ENCODE measurements at regions not wholly inside any gene's neighbourhood (a gene's known extent, or its start where the extent isn't known, plus 50 kb on each side); places are given as distances from the start of the nearest gene placed in this dataset.

GRCh38 chr9:23343226-23343625, 482.8 kb downstream of the ELAVL2 start:
- Histone ChIP-seq H3K27me3 (ENCODE audit: low read length) (no peaks in the 10 kb centered on the region), H3K9me2 (replicated peaks; ENCODE audit: insufficient read depth, low read length) (no peaks in the 10 kb centered on the region), H4K20me1 (ENCODE audit: low read depth, low read length) (no peaks in the 10 kb centered on the region), H2AFZ (ENCODE audit: low read depth, low read length, severe bottlenecking) (no peak overlapping the region), H3K79me2 (ENCODE audit: insufficient read depth, low read length) (no peaks in the 10 kb centered on the region), H3K4me3 (ENCODE audit: insufficient read depth, low read length, poor library complexity, severe bottlenecking) (no peak overlapping the region), H3K9ac (ENCODE audit: low read length) (no peak overlapping the region), H3K27ac (ENCODE audit: low read depth, low read length) (no peak overlapping the region), H3K36me3 (ENCODE audit: low read length) (no peaks in the 10 kb centered on the region), H3F3A (ENCODE audit: insufficient read depth) (no peaks in the 10 kb centered on the region), H3K4me2 (ENCODE audit: low read depth, low read length, poor library complexity, severe bottlenecking) (no peak overlapping the region), H3K9me3 (ENCODE audit: insufficient read depth, low read length) (no peaks in the 10 kb centered on the region)
- TF ChIP-seq EZH2phosphoT487 (conservative IDR thresholded peaks at IDR 0.05; ENCODE audit: low read length) = no peak
- TF ChIP-seq CTCF (IDR thresholded peaks at IDR 0.05; ENCODE audit: insufficient read depth, low read length, poor library complexity, severe bottlenecking) = no peak

- H3K9me3 ChIP-seq (ENCODE audit: insufficient read depth, low read length) = 0 out of 2 replicates have a peak, but pooled peaks cover 6% of the 10 kb centered on the region
- H3K9ac ChIP-seq (ENCODE audit: low read length) = no peak overlapping the region
- no peaks in the 10 kb centered on the region for H3F3A ChIP-seq (ENCODE audit: insufficient read depth)
- no peaks in the 10 kb centered on the region for H3K9me2 ChIP-seq (replicated peaks; ENCODE audit: insufficient read depth, low read length)
- H3K36me3 ChIP-seq (ENCODE audit: low read length) = no peaks in the 10 kb centered on the region
- H3K79me2 ChIP-seq (ENCODE audit: insufficient read depth, low read length) = no peaks in the 10 kb centered on the region
- TF ChIP-seq EZH2phosphoT487 (conservative IDR thresholded peaks at IDR 0.05; ENCODE audit: low read length) (no peak), CTCF (IDR thresholded peaks at IDR 0.05; ENCODE audit: insufficient read depth, low read length, poor library complexity, severe bottlenecking) (no peak)
- H3K27me3 ChIP-seq (ENCODE audit: low read length) = no peaks in the 10 kb centered on the region
- no peaks in the 10 kb centered on the region for H4K20me1 ChIP-seq (ENCODE audit: low read depth, low read length)
- no peak overlapping the region for H3K4me3 ChIP-seq (ENCODE audit: insufficient read depth, low read length, poor library complexity, severe bottlenecking)
- no peak overlapping the region for H3K4me2 ChIP-seq (ENCODE audit: low read depth, low read length, poor library complexity, severe bottlenecking)
- H3K27ac ChIP-seq (ENCODE audit: low read depth, low read length) = no peak overlapping the region
- no peak overlapping the region for H2AFZ ChIP-seq (ENCODE audit: low read depth, low read length, severe bottlenecking)
These were observed 464.9 kb downstream of the ELAVL2 start for GRCh38 chr9:23361096-23361495.

- no peaks in the 10 kb centered on the region for H3K79me2 ChIP-seq (ENCODE audit: insufficient read depth, low read length)
- H3K9me2 ChIP-seq (replicated peaks; ENCODE audit: insufficient read depth, low read length) = no peaks in the 10 kb centered on the region
- no peak overlapping the region for H3K9ac ChIP-seq (ENCODE audit: low read length)
- H3K4me3 ChIP-seq (ENCODE audit: insufficient read depth, low read length, poor library complexity, severe bottlenecking) = no peak overlapping the region
- H3K36me3 ChIP-seq (ENCODE audit: low read length) = no peaks in the 10 kb centered on the region
- H3K27me3 ChIP-seq (ENCODE audit: low read length) = no peaks in the 10 kb centered on the region
- H4K20me1 ChIP-seq (ENCODE audit: low read depth, low read length) = no peaks in the 10 kb centered on the region
- H2AFZ ChIP-seq (ENCODE audit: low read depth, low read length, severe bottlenecking) = no peak overlapping the region
- H3K9me3 ChIP-seq (ENCODE audit: insufficient read depth, low read length) = no peaks in the 10 kb centered on the region
- H3F3A ChIP-seq (ENCODE audit: insufficient read depth) = no peaks in the 10 kb centered on the region
- H3K4me2 ChIP-seq (ENCODE audit: low read depth, low read length, poor library complexity, severe bottlenecking) = no peak overlapping the region
- TF ChIP-seq CTCF (IDR thresholded peaks at IDR 0.05; ENCODE audit: insufficient read depth, low read length, poor library complexity, severe bottlenecking) = no peak
- no peak for TF ChIP-seq EZH2phosphoT487 (conservative IDR thresholded peaks at IDR 0.05; ENCODE audit: low read length)
- no peak overlapping the region for H3K27ac ChIP-seq (ENCODE audit: low read depth, low read length)
These were observed 453.3 kb downstream of the ELAVL2 start for GRCh38 chr9:23372703-23373102.

All from SU-DHL-6 (cell line).